Esophagus squamous epithelium (tissue), 5 donors: ENCODE measurements at regions not wholly inside any gene's neighbourhood (a gene's known extent, or its start where the extent isn't known, plus 50 kb on each side); places are given as distances from the start of the nearest gene placed in this dataset.
"Not testable (repeated sequence)": the region's sequence is repeated elsewhere in the genome, so short reads cannot be mapped to it uniquely, and the experiment has no call there.

Experiments
- DNase-seq: peaks from one replicate; lab custom pipeline; 2025; lab: John Stamatoyannopoulos, UW
- H3K27ac ChIP-seq, 4 donors: fragments of 200-600 bp; sonication (generic); one replicate each; pipeline ENCODE4 v1.5.1; 2016 to 2019; ENCODE audit warnings: mild to moderate bottlenecking in 1 of 4
- H3K27me3 ChIP-seq, 4 donors: fragments of 200-600 bp; sonication (generic); 1 replicate in 3 of 4; 2 replicates in 1 of 4; pipeline versions ENCODE4 v1.5.1 to v1.6.0; 2017 to 2021; ENCODE audit warnings: antibody characterized with exemption in 1 of 4
- H3K36me3 ChIP-seq, 3 donors: fragments of 200-600 bp; sonication (generic); one replicate each; pipeline ENCODE4 v1.5.1; 2016 to 2019
- H3K4me1 ChIP-seq, 3 donors: fragments of 200-600 bp; sonication (generic); one replicate each; pipeline ENCODE4 v1.5.1; 2017 to 2019
- H3K4me3 ChIP-seq, 4 donors: fragments of 200-600 bp; sonication (generic); 1 replicate in 3 of 4; 2 replicates in 1 of 4; pipeline ENCODE4 v1.5.1; 2016 to 2019; ENCODE audit warnings: mild to moderate bottlenecking in 2 of 4, moderate library complexity in 1 of 4
- H3K9me3 ChIP-seq, 3 donors: fragments of 200-600 bp; sonication (generic); one replicate each; pipeline ENCODE4 v1.5.1; 2016 to 2019
- POLR2A ChIP-seq, 4 donors: fragments of 450-650 bp; IDR thresholded peaks; one replicate each; pipeline ENCODE4 v1.6.1; 2017; ENCODE audit warnings: antibody characterized with exemption in 4 of 4, mild to moderate bottlenecking in 4 of 4, moderate library complexity in 3 of 4
- WGBS, 2 donors: methylation state at CpG; one replicate each; pipeline ENCODE4 v1.1.5; 2018; 5-methylcytosine and 5-hydroxymethylcytosine counted together
- intact Hi-C: fragments of 100-400 bp; cut with DNase I; formaldehyde crosslinking; loops from one replicate; pipeline ENCODE4 v1.15.0; 2022
- donor health status: DM: yes; HTN: yes; CAD: no.

DNA sequence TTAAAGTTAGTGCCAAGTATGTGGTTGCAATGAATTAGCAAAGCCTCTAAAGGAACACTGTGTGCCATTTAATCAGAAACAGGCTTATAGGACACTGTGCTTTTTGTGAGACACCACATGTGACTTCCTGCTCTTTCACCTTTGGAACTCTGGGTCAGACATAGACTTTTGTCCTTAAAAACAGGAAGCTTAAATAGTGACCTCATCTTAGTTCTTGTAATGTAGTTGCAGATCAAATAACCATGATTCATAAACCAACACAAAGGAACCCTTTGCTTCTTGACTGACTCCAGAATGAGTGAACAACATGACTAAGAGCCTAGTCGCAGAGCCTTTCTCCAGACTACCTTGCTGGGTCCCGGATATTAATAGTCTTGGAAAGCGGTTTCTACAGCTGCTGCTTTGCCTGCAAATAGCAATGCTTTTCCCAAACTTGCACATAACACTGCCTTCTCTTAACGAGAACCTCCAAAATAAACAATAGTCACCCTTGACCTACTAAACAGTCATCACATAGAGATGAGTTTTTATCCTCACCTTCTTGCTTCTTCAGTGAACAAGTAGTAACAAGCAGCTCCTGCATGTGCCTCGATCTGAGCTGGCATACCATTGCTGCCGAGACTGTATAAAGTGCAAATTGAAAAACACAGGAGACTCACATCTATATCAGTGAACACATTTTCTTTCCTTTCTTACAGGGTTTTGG lies 1947.0 kb downstream of the FOXD4L5 start:
- H3K9me3 ChIP-seq, intact Hi-C loops, H3K27me3 ChIP-seq, H3K36me3 ChIP-seq, DNase-seq: not testable (repeated sequence)
- Histone ChIP-seq H3K4me1 (peaks cover 0 to 10% (median 4%) of the 10 kb centered on the region in 3 donors), H3K27ac (peak overlapping the region; percentile 63 to 90 (median 84)), H3K4me3 (peak overlapping the region in 1 of 4 donors; percentile 4)
- 20 to 57% methylated on average over 3 of the region's 6 CpGs for WGBS, 2 donors
- TF ChIP-seq POLR2A (IDR thresholded peaks at IDR 0.05): peak in 1 of 4 donors; percentile 14

GRCh38 chr9:63335286-63335685 lies 1949.7 kb downstream of the FOXD4L5 start:
- DNase-seq, H3K36me3 ChIP-seq, H3K27ac ChIP-seq, H3K4me3 ChIP-seq, intact Hi-C loops, H3K9me3 ChIP-seq, H3K27me3 ChIP-seq: not testable (repeated sequence)
- peaks cover 0 to 10% (median 4%) of the 10 kb centered on the region in 3 donors for H3K4me1 ChIP-seq
- no CpG with 5 or more reads among the region's 3 CpGs for WGBS, 2 donors

GRCh38 chr9:63334187-63334586 lies 1950.8 kb downstream of the FOXD4L5 start:
- H3K4me3 ChIP-seq, intact Hi-C loops, H3K4me1 ChIP-seq, H3K36me3 ChIP-seq, DNase-seq, H3K27me3 ChIP-seq, H3K27ac ChIP-seq, H3K9me3 ChIP-seq: not testable (repeated sequence)
- WGBS, 2 donors: no CpG with 5 or more reads among the region's 4 CpGs

GRCh38 chr9:63333083-63333482 lies 1951.9 kb downstream of the FOXD4L5 start:
- H3K27ac ChIP-seq: not testable (repeated sequence)
- no CpG with 5 or more reads among the region's 3 CpGs for WGBS, 2 donors

DNA sequence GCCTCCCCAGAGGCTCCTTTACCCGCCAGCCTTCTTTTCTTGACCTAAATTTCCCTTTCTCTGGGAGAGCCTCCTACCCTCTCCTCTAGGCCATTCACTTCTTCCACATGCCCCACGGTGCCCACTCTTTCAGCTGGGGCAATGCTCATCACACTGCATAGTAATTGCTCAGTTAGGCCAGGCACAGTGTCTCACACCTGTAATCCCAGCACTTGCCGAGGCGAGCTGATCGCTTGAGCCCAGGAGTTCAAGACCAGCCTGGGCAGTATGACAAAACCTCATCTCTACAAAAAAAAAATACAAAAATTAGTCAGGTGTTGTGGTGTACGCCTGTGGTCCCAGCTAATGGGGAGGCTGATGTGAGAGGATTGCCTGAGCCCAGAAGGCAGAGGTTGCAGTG lies 1956.7 kb downstream of the FOXD4L5 start:
- H3K27me3 ChIP-seq, H3K36me3 ChIP-seq, H3K4me1 ChIP-seq, DNase-seq, H3K9me3 ChIP-seq, intact Hi-C loops, H3K4me3 ChIP-seq, H3K27ac ChIP-seq: not testable (repeated sequence)
- WGBS, 2 donors: 89 to 98% methylated on average over 3 to 4 of the region's 6 CpGs

More at GRCh38 chr9:63333083-63333482, 1951.9 kb downstream of the FOXD4L5 start:
- H3K27me3 ChIP-seq, H3K4me1 ChIP-seq, H3K4me3 ChIP-seq, H3K9me3 ChIP-seq, H3K36me3 ChIP-seq, DNase-seq, intact Hi-C loops: not testable (repeated sequence)

- H3K4me3 ChIP-seq, H3K9me3 ChIP-seq, H3K4me1 ChIP-seq, H3K27ac ChIP-seq, intact Hi-C loops, H3K27me3 ChIP-seq, DNase-seq, H3K36me3 ChIP-seq: not testable (repeated sequence)
- 77 to 86% methylated on average over 3 of the region's 3 CpGs for WGBS, 2 donors
Observed at GRCh38 chr9:63327211-63327610, 1957.8 kb downstream of the FOXD4L5 start.

DNA sequence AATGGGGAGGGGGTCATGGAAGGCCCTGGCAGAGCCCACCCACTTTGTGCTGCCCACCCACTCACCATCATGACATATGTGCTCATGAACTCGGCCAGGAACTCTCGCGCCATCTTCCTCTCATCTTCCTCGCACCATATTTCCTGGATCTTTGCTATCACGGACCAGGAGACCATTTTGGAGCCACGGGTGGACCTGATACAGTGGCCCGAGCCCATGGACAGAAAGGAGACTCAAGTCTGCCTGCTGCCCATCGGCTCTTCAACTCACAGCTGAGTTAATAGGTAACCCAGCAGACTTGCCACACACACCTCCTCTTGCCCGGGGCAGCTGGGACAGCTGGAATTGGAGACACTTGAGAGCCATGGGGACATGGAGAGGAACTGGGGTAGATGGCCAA lies 1958.3 kb downstream of the FOXD4L5 start:
- WGBS, 2 donors: 80% methylated on average over 2 of the region's 9 CpGs; no CpG with 5 or more reads in 1 of the 2 donors
- DNase-seq, H3K27ac ChIP-seq, intact Hi-C loops, H3K27me3 ChIP-seq, H3K9me3 ChIP-seq, H3K4me1 ChIP-seq, H3K4me3 ChIP-seq, H3K36me3 ChIP-seq: not testable (repeated sequence)

- intact Hi-C loops, H3K27ac ChIP-seq, H3K27me3 ChIP-seq, H3K4me1 ChIP-seq, DNase-seq, H3K9me3 ChIP-seq, H3K4me3 ChIP-seq, H3K36me3 ChIP-seq: not testable (repeated sequence)
- 75 to 77% methylated on average over 5 of the region's 5 CpGs for WGBS, 2 donors
Observed at GRCh38 chr9:63325696-63326095, 1959.3 kb downstream of the FOXD4L5 start.

DNA sequence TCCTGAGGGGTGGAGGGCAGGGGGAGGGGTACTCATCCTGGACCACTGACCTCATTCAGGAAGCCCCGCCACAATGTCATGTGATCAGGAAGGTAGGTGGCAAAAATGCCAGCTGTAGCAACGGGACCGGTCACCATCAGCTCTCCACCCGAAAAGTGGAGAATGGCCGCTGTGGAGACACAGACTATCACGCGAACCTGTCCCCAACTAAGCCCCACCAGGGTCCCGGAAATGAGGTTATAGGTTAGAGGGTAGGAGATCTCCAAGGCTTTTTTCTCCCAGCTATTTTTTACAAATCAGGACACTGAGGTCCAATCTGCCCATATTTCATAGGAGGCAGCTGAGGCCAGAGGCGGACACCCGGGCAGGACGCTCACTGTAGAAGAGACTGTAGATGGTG lies 1966.9 kb downstream of the FOXD4L5 start:
- DNase-seq, H3K4me3 ChIP-seq: not testable (repeated sequence)
- WGBS, 2 donors: 88 to 90% methylated on average over 3 to 5 of the region's 11 CpGs

GRCh38 chr9:63315387-63315786 lies 1969.6 kb downstream of the FOXD4L5 start:
- H3K27ac ChIP-seq, H3K36me3 ChIP-seq, H3K27me3 ChIP-seq, H3K4me3 ChIP-seq, H3K4me1 ChIP-seq, DNase-seq, H3K9me3 ChIP-seq, intact Hi-C loops: not testable (repeated sequence)
- WGBS, 2 donors: 78 to 92% methylated on average over 6 to 7 of the region's 8 CpGs

More for the DNA sequence above, 1966.9 kb downstream of the FOXD4L5 start:
- H3K36me3 ChIP-seq, H3K9me3 ChIP-seq, intact Hi-C loops, H3K27me3 ChIP-seq, H3K4me1 ChIP-seq, H3K27ac ChIP-seq: not testable (repeated sequence)

DNA sequence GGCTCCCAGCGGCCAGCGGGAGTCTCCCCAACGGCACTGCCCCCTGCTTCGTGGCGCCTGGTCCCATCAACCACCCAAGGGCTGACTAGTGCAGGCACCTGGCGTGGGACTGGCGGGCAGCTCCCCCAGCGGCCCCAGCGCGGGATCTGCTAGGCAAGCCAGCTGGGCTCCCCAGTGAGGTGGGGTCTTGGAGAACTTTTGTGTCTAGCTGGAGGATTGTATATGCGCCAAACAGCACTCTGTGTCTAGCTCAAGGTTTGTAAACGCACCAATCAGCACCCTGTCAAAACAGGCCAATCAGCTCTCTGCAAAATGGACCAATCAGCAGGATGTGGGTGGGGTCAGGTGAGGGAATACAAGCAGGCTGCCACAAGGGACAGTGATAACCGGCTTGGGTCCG lies 1988.2 kb downstream of the FOXD4L5 start:
- H3K27me3 ChIP-seq, DNase-seq, H3K9me3 ChIP-seq, H3K4me3 ChIP-seq, H3K27ac ChIP-seq, intact Hi-C loops, H3K4me1 ChIP-seq, H3K36me3 ChIP-seq: not testable (repeated sequence)
- WGBS, 2 donors: 90 to 92% methylated on average over 4 of the region's 14 CpGs

- H3K9me3 ChIP-seq, intact Hi-C loops, DNase-seq, H3K4me1 ChIP-seq, H3K27ac ChIP-seq, H3K27me3 ChIP-seq, H3K36me3 ChIP-seq, H3K4me3 ChIP-seq: not testable (repeated sequence)
- WGBS, 2 donors: no CpG with 5 or more reads among the region's 27 CpGs
Observed at GRCh38 chr9:63296366-63296765, 1988.6 kb downstream of the FOXD4L5 start.

DNA sequence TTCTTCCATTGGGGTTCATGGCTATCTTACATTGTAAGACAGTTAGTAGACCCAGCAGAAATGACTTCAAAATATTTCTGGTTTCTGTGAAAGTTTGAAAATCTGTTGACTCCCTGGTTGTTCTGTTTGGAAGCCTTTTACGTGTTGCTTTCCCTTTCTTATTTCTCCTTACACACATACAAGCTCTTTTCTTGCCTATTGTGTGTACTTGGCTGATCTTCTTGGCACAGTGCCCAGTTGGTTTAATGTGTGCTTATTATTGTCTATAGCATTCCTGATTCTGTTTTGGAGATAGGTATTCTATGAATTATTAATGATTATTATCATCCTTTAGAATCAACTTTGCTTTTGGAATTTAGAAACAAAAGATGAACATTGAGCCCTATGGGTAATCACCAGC lies 1995.0 kb downstream of the FOXD4L5 start:
- H3K27me3 ChIP-seq, H3K4me3 ChIP-seq, H3K4me1 ChIP-seq, H3K9me3 ChIP-seq, H3K27ac ChIP-seq, DNase-seq, H3K36me3 ChIP-seq, intact Hi-C loops: not testable (repeated sequence)
- 13% methylated on average over 1 of the region's 1 CpG for WGBS, 2 donors
